GDM1 (cell line): ENCODE measurements at regions not wholly inside any gene's neighbourhood (a gene's known extent, or its start where the extent isn't known, plus 50 kb on each side); places are given as distances from the start of the nearest gene placed in this dataset.
"Not testable (repeated sequence)": the region's sequence is repeated elsewhere in the genome, so short reads cannot be mapped to it uniquely, and the experiment has no call there.

Experiments
- DNase-seq: peaks from one replicate; lab custom pipeline; 2025; lab: John Stamatoyannopoulos, UW

DNA sequence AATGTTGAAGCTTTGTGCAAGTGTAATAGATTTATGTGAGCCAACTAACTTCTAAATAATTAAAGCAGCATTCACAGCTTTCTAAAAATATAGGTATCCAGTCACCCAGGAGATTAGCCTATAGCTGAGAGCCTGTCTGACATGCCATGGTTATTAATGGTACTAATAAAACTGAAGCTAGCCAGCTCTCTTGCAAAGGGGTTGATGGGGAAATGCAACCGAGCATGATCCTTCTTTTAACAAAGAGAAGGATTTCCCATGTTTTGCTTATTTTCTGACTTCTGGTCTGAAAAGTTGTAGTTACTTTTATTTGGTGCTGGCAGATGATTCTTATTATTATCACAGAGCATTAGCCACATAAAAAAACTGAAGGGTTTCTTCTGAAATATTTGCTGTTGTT lies 488.7 kb upstream of the CYLC2 start:
- no peak for DNase-seq

DNA sequence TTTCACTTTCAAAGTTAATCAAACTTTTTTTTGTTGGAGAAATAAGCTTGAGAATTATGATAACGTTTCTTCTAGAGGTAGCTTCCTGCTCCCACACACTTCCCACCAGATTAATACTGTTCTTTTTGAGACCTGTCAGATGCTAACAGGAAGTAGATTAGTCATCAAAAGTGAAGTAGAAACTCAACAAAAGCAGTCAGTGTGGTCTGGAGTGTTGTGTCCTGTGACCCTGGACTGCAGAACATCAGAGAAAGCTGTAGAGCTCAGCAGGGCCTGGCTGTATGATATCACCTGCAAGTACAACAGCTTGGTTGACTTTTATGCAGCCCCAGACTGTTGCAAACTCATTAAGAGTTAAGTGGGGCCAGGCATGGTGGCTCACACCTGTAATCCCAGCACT lies 495.7 kb upstream of the CYLC2 start:
- DNase-seq: no peak

DNA sequence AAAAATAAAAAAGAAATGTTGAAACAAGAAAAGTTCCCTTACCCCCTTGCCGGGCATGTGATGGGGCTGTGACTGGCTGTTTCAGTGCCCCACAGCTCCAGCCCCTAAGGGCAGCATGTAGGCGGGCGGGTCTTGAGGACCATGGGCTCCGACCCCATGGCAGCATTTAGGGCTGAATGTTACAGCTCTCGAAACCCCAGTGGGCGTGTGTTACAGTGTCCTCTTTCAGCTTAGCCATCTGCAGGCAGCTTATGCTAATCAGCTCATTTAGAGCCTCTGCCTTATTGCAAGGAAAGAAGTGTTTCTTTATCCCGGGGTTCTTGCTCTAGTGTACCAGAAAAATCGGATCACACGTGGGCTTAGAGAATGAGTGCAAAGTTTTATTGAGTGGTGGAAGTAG lies 497.4 kb upstream of the CYLC2 start:
- no peak for DNase-seq

DNA sequence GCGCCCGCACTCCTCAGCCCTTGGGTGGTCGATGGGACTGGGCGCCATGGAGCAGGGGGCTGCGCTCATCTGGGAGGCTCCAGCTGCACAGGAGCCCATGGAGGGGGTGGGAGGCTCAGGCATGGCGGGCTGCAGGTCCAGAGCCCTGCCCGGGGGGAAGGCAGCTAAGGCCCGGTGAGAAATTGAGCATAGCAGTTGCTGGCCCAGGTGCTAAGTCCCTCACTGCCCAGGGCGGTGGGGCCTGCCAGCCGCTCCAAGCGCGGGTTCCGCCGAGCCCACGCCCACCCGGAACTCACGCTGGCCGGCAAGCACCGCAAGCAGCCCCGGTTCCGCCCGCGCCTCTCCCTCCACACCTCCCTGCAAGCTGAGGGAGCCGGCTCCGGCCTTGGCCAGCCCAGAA lies 508.2 kb upstream of the CYLC2 start:
- DNase-seq: not testable (repeated sequence)

DNA sequence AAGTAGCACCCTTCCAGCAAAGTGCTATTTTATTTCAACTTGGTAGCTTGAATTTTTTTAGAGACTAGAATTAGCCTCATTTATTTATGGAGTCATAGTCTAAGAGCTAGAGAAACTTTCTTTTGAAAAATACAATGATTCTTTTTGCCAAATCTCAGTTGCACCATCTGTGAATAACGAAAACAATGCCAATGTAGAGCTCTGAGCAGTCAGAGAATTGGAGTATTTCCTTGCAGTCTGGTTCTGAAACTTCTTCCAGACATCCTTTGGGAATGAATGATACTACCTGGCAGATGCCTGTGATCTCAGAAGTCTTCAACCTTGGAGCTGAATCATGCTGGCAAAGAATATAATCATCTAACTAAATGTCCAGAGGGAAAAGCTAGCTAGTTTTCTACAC lies 511.5 kb upstream of the CYLC2 start:
- DNase-seq: no peak

DNA sequence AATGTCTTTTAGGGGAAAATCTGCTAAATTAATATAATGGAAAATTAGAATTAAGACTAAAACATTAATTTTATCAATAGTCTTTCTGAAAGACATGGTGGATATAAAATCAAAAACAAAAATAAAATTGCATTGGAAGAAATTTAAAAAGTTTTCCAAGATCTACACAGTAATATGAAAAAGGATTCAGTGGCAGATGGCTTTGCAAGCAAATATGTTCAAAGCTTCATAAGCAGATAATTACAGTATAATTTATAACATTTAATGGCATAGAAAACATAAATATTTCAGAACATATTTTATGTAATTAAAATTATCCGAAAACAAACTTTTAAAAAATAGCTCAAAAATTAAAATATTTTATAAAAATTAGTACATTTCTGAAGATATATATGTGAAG lies 512.4 kb upstream of the CYLC2 start:
- DNase-seq: no peak

DNA sequence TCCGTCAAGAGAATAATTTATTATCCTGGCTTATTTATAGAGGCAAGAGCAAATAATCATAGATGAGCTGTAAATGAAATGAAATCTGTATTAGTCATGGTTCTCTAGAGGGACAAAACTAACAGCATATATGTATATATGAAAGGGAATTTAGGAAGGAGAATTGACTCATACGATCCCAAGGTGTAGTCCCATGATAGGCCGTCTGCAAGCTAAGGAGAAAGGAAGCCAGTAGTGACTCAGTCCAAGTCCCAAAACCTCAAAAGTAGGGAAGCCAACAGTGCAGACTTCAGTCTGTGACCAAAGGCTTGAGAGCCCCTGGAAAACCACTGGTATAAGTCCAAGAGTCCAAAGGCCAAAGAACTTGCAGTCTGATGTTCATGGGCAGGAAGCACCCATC lies 515.9 kb upstream of the CYLC2 start:
- no peak for DNase-seq

DNA sequence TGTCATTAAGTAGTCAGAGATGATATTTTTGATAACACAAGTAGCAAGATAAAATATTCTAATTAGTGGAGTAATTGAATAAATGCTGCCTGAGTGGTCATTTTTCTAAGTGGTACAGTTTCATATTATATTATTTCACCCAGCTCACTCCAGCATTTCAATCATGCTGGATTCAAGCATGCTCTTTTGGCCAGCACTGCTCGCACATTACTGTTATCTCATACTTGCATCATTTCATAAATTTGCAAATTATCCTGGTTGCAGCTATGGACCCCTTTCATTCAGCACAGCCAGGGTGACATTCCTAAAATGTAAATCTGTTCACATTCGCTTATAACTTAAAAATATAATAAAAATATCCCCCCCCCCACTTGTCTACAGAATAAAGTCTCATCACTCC lies 520.8 kb upstream of the CYLC2 start:
- no peak for DNase-seq

DNA sequence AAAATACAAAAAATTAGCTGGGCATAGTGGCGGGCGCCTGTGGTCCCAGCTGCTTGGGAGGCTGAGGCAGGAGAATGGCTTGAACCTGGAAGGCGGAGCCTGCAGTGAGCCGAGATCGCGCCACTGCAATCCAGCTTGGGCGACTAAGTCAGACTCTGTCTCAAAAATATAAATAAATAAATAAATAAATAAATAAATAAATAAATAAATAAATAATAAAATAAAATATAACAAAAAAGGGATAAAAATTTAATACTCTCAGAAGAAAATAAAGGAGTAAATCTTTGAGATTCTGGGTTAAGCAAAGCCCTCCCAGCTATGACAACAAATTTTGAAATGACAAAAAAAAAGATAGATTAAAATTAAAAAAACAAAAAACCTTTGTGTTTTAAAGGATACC lies 525.7 kb upstream of the CYLC2 start:
- DNase-seq: not testable (repeated sequence)

DNA sequence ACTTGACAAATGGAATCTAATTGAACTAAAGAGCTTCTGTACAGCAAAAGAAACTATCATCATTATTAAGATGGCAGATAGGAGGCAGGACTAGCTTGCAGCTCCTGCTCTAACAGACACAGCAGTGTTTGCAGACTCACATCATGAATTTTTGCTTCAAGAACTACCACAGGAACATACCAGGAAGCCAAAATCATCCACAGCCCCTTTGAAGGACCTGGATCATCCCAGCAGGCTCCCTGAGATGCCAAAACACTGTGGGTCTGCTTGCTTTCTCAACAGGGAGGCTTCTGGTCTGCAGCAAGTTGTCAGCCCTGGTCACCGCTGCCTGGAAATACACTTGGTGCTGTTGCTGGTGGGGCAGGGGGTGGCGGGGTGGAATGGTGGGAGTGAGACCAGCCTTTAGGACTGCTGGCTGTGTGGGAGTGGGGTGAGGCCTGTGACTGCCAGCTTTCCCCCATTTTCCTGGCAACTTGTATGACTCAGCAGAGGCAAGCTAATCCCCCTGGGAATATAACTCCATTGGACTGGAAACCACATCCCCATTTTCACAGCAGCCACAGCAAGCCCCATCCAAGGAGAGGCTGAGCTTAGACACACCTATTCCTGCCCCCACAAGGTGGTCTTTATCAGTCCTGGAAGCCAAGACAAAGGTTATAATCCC lies 533.8 kb upstream of the CYLC2 start:
- no peak for DNase-seq

DNA sequence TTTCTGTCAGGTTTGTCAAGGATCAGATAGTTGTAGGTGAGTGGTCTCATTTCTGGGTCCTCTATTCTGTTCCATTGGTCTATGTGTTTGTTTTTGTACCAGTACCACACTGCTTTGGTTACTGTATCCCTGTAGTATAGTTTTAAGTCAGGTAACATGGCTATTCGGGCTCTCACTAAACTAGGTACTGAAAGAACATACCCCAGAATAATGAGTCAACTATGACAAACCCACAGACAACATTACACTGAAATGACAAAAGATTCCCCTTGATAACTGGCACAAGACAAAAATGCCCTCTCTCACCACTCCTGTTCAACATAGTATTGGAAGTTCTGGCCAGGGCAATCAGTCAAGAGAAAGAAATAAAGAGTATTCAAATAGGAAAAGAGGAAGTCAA lies 535.3 kb upstream of the CYLC2 start:
- DNase-seq: no peak

DNA sequence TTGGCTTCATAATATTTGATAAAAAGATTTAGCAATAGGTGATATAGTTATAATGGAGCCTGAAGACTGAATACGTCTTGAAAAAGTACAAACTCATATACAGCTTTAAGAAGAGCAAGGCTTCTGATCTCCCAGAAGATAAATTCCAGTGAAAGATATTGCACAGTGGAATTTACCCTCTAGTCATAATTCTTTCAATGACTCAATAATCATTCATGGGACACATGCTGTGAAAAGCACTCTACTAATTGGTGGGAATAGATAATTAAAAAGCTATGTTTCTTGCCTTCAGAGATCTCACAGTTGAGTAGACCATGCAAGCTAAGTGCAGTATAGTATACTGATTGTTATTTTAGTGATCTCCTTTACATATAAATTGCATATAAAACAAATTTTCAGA lies 538.6 kb upstream of the CYLC2 start:
- DNase-seq: no peak

DNA sequence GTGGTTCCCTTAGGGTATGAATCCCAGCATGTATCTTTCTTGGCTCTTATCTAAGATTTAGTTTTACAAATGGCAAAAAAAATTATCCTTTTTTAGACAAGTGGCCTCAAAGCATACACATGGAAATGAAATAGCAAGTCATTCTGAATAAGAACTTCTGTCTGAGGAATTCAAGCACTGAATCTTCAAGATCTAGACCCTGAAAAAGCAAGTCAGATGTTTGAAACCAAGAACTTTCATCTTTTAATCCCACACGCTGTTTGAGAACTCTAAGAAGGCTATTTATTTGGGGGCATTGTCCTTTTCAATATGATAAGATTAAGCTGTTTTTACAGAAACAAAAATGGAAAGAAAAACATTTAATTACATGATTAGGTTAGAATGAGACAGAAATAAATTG lies 549.2 kb upstream of the CYLC2 start:
- DNase-seq: no peak

DNA sequence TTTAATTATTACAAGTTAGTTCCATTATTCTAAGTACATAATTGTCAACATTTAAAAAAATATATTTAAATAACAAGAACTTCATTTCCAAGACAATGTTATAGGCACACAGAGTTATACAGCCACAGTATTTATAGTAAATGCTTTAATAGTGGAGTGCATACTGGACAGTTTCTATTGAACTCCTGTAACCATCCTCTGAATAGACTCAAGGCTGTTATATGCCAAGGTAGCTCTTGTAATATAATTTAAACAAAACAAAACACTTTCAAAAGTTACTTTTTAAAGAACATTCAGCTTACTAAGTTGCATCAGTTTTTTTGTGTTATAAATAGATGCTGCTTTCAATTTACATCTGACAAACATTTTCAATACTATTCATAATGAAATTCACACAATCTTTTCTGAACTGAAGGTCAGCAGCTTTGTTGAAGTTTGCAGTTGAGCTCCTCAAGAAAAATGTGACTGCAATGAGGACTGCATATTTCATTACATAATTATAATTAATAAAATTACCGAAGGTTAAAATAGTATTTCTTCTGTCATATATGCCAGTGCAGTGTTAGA lies 549.9 kb upstream of the CYLC2 start:
- no peak for DNase-seq

DNA sequence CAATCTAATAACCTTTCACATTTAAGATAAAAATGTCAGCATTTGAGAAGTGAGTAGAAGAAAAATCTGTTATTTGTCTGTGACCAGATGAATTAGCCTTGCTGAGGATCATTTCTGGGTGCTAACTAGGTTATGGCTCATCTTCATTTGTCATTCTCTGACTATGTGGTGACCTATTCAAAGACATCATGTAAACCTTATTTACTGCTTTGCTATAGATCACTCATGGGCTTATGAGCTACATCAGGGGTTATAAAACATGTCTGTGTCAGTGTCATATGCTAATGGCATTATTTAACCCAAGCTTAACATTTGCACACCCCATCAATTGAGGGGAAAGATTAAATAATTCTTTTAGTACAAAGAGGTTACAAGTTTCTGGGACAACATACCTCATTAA lies 555.5 kb upstream of the CYLC2 start:
- no peak for DNase-seq

DNA sequence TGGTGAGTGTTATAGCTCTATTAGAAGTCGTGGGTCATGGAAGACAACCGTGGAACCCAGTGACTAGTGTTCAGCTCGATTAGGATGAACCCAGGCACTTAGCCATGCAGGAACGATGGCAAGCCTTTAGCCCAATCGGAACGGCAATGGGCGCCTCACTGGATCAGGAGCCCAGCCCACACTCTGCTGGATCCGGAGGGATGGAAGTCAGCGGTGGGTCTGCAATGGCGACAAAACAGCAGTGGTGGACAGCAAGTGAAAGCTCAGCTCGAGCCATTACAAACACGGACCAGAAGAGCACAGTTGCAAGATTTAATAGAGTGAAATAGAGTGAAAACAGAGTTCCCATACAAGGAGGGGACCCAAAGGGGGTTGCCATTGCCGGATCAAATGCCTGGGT lies 558.5 kb upstream of the CYLC2 start:
- not testable (repeated sequence) for DNase-seq

DNA sequence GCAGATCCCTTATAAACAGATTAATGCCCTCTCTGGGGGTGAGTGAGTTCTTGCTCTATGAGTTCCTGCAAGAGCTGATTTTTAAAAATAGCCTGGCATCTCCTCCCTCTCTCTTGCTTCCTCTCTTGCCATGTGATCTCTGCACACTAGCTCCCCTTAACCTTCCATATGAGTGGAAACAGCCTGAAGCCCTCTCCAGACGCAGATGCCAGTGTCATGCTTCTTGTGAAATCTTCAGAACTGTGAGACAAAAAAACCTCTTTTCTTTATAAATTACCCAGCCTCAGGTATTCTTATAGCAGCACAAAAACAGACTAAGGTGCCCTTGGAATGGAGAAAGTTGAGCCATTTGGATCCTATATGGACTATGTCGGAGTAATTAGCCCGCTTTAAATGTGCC lies 559.7 kb upstream of the CYLC2 start:
- DNase-seq: no peak

DNA sequence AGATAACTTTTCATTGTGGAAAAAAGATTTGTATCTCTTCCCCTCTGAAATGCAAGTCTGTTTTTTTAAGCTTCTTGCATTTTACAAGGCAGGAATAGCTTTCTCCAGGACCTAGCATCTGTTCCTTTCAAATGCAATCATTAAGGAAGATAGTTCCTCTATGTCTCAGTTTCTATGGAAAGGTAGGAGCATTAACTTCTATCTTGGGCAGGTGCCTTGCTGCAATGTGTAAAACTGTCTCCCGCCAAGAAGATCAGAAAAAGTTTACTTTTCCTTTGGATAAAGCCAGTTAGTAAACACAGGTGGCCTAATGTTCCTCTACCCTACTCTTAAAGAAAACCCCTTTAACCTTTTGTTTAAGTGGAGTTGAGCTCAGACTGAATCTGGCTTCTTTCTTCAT lies 560.6 kb upstream of the CYLC2 start:
- no peak for DNase-seq

DNA sequence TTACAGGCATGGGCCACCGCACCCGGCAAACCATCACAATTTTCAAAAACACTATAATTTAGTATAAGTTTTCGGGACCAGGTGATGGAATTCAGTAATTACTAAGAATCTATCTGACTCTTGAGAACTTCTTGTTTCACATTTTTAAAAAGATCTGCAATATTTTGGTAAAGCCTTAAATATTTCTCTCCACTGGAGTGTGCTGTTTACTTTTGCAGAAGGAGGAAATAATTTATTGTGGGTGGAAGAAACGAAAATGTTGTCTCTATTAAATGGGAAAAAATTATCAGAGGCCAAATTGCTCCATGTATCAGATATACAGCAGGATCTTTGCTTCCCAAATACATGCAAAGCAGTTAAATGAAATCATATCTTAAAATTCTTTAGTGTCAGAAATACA lies 566.8 kb upstream of the CYLC2 start:
- no peak for DNase-seq

DNA sequence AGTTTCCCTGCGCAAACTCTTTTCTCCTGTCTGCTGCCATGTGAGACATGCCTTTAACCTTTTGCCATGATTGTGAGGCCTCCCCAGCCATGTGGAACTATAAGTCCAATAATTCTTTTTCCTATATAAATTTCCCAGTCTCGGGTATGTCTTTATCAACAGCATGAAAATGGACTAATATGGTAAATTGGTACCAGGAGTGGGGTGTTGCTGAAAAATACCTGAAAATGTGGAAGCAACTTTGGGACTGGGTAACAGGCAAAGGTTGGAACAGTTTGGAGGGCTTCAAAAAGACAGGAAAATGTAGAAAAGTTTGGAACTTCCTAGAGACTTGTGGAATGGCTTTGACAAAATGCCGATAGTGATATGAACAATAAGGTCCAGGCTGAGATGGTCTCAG lies 578.9 kb upstream of the CYLC2 start:
- not testable (repeated sequence) for DNase-seq

DNA sequence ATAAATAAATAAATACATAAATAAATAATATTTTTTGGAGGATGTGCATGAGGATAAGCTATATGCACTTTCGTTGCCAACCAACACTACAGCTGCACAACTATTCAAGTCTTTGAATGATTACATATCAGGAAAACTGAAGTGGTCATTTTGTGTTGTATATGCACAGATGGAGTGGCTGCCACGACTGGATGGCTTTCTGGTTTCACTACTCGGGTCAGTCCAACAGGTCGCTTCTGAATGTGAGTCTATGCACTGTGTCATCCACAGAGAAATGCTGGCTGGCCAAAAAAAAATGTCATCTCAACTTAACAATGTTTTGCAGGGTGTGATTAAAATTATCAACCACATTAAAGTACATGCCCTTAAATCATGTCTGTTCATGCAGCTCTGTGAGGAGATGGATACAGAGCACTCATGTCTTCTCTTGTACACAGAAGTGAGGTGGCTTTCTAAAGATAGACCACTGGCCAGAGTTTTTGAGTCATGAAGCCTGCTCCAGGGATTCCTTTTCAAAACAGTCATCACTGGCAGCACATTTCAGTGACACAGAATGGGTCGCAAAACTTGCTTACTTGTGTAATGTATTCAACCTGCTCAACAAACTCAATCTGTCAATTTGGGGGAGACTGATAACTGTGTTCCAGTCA lies 589.8 kb upstream of the CYLC2 start:
- no peak for DNase-seq

DNA sequence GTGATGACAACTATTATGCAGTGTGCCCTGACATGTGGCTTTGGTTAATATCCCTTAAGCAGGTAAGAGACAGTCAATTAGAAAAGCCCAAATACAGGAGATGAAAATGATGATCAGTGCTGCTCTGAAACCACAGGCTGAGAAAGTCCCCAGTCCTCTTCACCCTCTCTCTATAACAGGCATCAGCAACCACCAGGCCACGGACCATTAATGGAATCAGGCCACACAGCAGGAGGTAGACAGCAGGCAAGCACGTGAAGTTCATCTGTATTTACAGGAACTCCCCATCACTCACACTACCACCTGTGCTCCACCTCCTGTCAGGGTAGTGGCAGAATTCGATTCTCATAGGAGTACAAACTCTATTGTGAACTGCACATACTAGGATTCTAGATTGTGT lies 591.6 kb upstream of the CYLC2 start:
- DNase-seq: no peak

DNA sequence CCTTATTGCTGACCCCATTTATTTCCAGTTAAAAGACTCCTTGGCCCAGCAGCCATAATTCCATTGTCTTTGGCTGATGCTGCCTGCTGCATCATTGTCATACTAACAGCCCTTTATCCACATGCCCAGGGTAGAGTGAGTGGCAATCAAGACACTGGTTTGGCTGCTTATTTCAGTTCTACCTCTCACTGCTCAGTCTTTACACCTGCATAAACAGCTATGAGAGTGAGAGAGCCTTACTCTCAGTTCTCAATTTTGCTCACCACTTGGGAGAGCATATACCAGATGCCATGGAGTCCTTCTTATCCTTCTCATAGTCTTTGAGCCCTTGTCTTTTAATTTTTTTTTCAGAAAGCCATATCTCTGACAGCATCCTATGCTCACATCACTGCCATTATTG lies 596.9 kb upstream of the CYLC2 start:
- DNase-seq: no peak

DNA sequence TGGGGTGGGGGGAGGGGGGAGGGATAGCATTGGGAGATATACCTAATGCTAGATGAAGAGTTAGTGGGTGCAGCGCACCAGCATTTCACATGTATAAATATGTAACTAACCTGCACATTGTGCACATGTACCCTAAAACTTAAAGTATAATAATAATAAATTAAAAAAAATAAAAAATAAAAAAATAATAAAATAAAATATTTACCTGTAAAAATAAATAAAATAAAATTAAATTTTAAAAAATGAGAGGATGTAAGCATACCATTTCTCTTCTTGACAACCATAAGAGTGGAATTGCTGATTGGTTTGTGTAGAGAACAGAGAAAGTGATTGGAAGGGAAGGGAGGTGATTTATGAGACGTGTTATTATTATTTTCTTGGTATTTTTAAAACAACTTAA lies 609.5 kb upstream of the CYLC2 start:
- DNase-seq: not testable (repeated sequence)
